ENCODE measurements at regions not wholly inside any gene's neighbourhood (a gene's known extent, or its start where the extent isn't known, plus 50 kb on each side); places are given as distances from the start of the nearest gene placed in this dataset.

GRCh38 chr1:83813576-83813975 is 185.4 kb downstream of the TTLL7 start:
- H3K36me3 ChIP-seq = no peaks in the 10 kb centered on the region
- no peak overlapping the region for H3K27ac ChIP-seq
- H3K4me1 ChIP-seq = no peaks in the 10 kb centered on the region
- H3K27me3 ChIP-seq = no peaks in the 10 kb centered on the region
- TF ChIP-seq, protein P1, sequence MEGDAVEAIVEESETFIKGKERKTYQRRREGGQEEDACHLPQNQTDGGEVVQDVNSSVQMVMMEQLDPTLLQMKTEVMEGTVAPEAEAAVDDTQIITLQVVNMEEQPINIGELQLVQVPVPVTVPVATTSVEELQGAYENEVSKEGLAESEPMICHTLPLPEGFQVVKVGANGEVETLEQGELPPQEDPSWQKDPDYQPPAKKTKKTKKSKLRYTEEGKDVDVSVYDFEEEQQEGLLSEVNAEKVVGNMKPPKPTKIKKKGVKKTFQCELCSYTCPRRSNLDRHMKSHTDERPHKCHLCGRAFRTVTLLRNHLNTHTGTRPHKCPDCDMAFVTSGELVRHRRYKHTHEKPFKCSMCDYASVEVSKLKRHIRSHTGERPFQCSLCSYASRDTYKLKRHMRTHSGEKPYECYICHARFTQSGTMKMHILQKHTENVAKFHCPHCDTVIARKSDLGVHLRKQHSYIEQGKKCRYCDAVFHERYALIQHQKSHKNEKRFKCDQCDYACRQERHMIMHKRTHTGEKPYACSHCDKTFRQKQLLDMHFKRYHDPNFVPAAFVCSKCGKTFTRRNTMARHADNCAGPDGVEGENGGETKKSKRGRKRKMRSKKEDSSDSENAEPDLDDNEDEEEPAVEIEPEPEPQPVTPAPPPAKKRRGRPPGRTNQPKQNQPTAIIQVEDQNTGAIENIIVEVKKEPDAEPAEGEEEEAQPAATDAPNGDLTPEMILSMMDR (IDR thresholded peaks at IDR 0.05) = no peak
- TF ChIP-seq POLR2AphosphoS5 (IDR thresholded peaks at IDR 0.05) = no peak
- TF ChIP-seq POLR2A (IDR thresholded peaks at IDR 0.05) = no peak
- no peaks in the 10 kb centered on the region for H3K9me3 ChIP-seq
- DNase-seq (ENCODE audit: low spot score in 2 of 2) = no peak
- H3K4me3 ChIP-seq = no peak overlapping the region
- intact Hi-C loops (cut with DNase I; ENCODE audit: low total_unique reads) = loop anchor here (5.0 kb wide), 1 partner anchor 186 kb away; no protein-coding TSS in a partner anchor

GRCh38 chr1:83810144-83810543 is 188.8 kb downstream of the TTLL7 start:
- H3K9me3 ChIP-seq = no peaks in the 10 kb centered on the region
- H3K27ac ChIP-seq = no peak overlapping the region
- no peak for DNase-seq (ENCODE audit: low spot score in 2 of 2)
- TF ChIP-seq, protein P1 (IDR thresholded peaks at IDR 0.05) = no peak
- TF ChIP-seq POLR2A (IDR thresholded peaks at IDR 0.05) (no peak), POLR2AphosphoS5 (IDR thresholded peaks at IDR 0.05) (no peak)
- no peaks in the 10 kb centered on the region for H3K36me3 ChIP-seq
- no peaks in the 10 kb centered on the region for H3K27me3 ChIP-seq
- intact Hi-C loops (cut with DNase I; ENCODE audit: low total_unique reads) = loop anchor here (5.0 kb wide), 1 partner anchor 183 kb away; no protein-coding TSS in a partner anchor
- H3K4me1 ChIP-seq = no peaks in the 10 kb centered on the region
- no peak overlapping the region for H3K4me3 ChIP-seq

DNA sequence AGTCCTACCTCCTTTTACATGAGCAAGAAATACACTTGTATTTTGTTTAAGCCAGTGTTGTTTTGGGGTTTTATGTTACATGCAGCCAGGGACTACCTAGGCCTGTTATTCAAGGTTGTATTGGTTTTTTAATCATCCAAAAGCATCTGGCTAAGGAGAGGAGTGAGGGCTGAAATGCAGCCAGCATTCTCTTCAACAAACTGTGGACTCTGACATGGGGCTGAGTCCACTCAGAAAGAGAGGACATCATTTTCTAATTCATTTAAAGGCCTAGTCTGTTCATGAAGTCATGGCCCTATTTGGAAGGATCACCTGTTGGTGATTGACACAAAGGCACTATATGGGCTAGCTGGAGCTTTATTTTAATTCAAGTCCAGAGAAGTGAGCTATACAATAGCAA is 190.4 kb downstream of the TTLL7 start:
- H3K9me3 ChIP-seq = no peaks in the 10 kb centered on the region
- intact Hi-C loops (cut with DNase I; ENCODE audit: low total_unique reads) = no loop called here
- no peaks in the 10 kb centered on the region for H3K4me1 ChIP-seq
- H3K27ac ChIP-seq = no peak overlapping the region
- H3K4me3 ChIP-seq = no peak overlapping the region
- H3K27me3 ChIP-seq = no peaks in the 10 kb centered on the region
- no peaks in the 10 kb centered on the region for H3K36me3 ChIP-seq
- no peak for TF ChIP-seq POLR2A (IDR thresholded peaks at IDR 0.05)
- TF ChIP-seq, protein P1 (IDR thresholded peaks at IDR 0.05) = no peak
- TF ChIP-seq POLR2AphosphoS5 (IDR thresholded peaks at IDR 0.05) = no peak
- no peak for DNase-seq (ENCODE audit: low spot score in 2 of 2)

GRCh38 chr1:83807821-83808220 is 191.1 kb downstream of the TTLL7 start:
- Histone ChIP-seq H3K4me3 (no peak overlapping the region), H3K4me1 (no peaks in the 10 kb centered on the region), H3K27me3 (no peaks in the 10 kb centered on the region), H3K36me3 (no peaks in the 10 kb centered on the region), H3K27ac (no peak overlapping the region), H3K9me3 (no peaks in the 10 kb centered on the region)
- intact Hi-C loops (cut with DNase I; ENCODE audit: low total_unique reads) = no loop called here
- DNase-seq (ENCODE audit: low spot score in 2 of 2) = no peak
- TF ChIP-seq, protein P1 (IDR thresholded peaks at IDR 0.05) = no peak
- TF ChIP-seq POLR2A (IDR thresholded peaks at IDR 0.05) (no peak), POLR2AphosphoS5 (IDR thresholded peaks at IDR 0.05) (no peak)

DNA sequence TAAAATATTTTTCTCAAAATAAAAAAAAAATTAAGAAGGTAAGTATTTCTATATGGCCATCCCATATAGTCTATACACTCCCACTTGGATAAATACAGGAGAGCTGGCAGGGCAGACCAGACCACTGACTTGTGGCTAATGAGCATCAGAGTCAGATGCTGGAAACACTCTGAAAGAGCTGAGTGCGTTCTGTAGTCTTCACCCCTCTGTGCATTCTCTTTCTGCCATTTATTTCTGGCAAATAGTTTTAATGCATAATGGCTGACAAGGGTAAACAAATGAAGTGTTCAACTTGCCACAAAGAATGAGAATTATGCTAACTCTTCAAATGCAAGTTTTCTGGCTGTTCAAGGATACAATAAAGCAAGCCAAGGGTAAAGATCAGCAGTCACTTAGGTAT is 191.7 kb downstream of the TTLL7 start:
- H3K9me3 ChIP-seq = no peaks in the 10 kb centered on the region
- DNase-seq (ENCODE audit: low spot score in 2 of 2) = no peak
- H3K4me3 ChIP-seq = no peak overlapping the region
- intact Hi-C loops (cut with DNase I; ENCODE audit: low total_unique reads) = no loop called here
- H3K27ac ChIP-seq = no peak overlapping the region
- no peaks in the 10 kb centered on the region for H3K27me3 ChIP-seq
- H3K4me1 ChIP-seq = no peaks in the 10 kb centered on the region
- TF ChIP-seq, protein P1 (IDR thresholded peaks at IDR 0.05) = no peak
- no peak for TF ChIP-seq POLR2AphosphoS5 (IDR thresholded peaks at IDR 0.05)
- H3K36me3 ChIP-seq = no peaks in the 10 kb centered on the region
